Smooth muscle cell (in vitro differentiated cells): ENCODE measurements at regions not wholly inside any gene's neighbourhood (a gene's known extent, or its start where the extent isn't known, plus 50 kb on each side); places are given as distances from the start of the nearest gene placed in this dataset.
A peak's percentile ranks its signal among the peaks of the same experiment; 100 is the strongest.

Experiments
- DNase-seq: peaks from one replicate; lab custom pipeline; 2025; ENCODE audit not compliant: unreplicated experiment; lab: John Stamatoyannopoulos, UW
- H2AFZ ChIP-seq: fragments of 200-600 bp; sonication (generic); 2 replicates; pipeline ENCODE4 v1.6.0; 2016; ENCODE audit warnings: antibody characterized with exemption, low read depth, mild to moderate bottlenecking
- H3F3A ChIP-seq: fragments of 200-600 bp; sonication (generic); 2 replicates; pipeline ENCODE4 v1.6.0; 2017; ENCODE audit warnings: antibody characterized with exemption, low read depth
- H3K27ac ChIP-seq: fragments of 200-600 bp; sonication (generic); 2 replicates; pipeline ENCODE4 v1.5.1; 2016; ENCODE audit warnings: low read depth, mild to moderate bottlenecking
- H3K27me3 ChIP-seq: fragments of 200-600 bp; sonication (generic); 2 replicates; pipeline ENCODE4 v1.6.1; 2016; ENCODE audit warnings: low read depth, mild to moderate bottlenecking
- H3K36me3 ChIP-seq: fragments of 200-600 bp; sonication (generic); 2 replicates; pipeline ENCODE4 v1.5.1; 2016; ENCODE audit warnings: low read depth
- H3K4me1 ChIP-seq: fragments of 200-600 bp; sonication (generic); 2 replicates; pipeline ENCODE4 v1.5.1; 2016; ENCODE audit warnings: low read depth
- H3K4me2 ChIP-seq: fragments of 200-600 bp; sonication (generic); 2 replicates; pipeline ENCODE4 v1.6.0; 2016; ENCODE audit warnings: mild to moderate bottlenecking
- H3K4me3 ChIP-seq: fragments of 200-600 bp; sonication (generic); 2 replicates; pipeline ENCODE4 v1.5.1; 2016; ENCODE audit warnings: mild to moderate bottlenecking
- H3K79me2 ChIP-seq: fragments of 200-600 bp; sonication (generic); 2 replicates; pipeline ENCODE4 v1.6.0; 2016; ENCODE audit warnings: low read depth, mild to moderate bottlenecking
- H3K9ac ChIP-seq: fragments of 200-600 bp; sonication (generic); 2 replicates; pipeline ENCODE4 v1.6.0; 2016; ENCODE audit warnings: low read depth
- H3K9me3 ChIP-seq: fragments of 200-600 bp; sonication (generic); replicated peaks from 2 replicates; pipeline ENCODE4 v1.5.1; 2016; ENCODE audit warnings: low read depth
- H4K20me1 ChIP-seq: fragments of 200-600 bp; sonication (generic); 2 replicates; pipeline ENCODE4 v1.6.0; 2016; ENCODE audit warnings: low read depth
- WGBS: methylation state at CpG from one replicate; pipeline ENCODE4 v1.1.7; 2016; ENCODE audit warnings: low lambda C conversion rate; 5-methylcytosine and 5-hydroxymethylcytosine counted together
- TF ChIP-seq, protein P1 (sequence below): fragments of 200-600 bp; sonication (generic); IDR thresholded peaks from 2 replicates; pipeline ENCODE4 v1.5.1; 2017; ENCODE audit warnings: borderline replicate concordance, mild to moderate bottlenecking, antibody characterized with exemption; ENCODE audit not compliant: insufficient read depth, poor library complexity, severe bottlenecking

DNA sequence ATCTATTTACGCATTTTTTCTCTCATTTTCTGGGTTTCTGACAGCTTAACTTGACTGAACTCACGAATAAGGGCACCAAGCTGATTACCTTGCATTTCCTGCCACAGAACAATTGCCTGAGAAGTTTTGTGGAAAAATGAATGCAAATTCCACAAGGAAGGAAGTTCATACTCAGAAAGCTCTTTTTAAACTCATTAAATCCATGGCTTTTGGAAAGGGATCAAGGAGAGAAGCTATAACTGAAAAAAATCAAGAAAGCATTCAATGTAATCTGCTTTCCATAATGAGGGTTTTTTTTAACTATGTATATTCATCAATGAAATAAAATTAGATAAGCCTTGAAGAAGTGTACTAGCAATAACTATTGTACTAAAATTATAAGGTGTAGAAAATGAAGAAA lies 252.5 kb downstream of the GPM6A start:
- Histone ChIP-seq H3K4me2 (no peak overlapping the region), H3F3A (no peaks in the 10 kb centered on the region), H3K4me3 (no peak overlapping the region), H3K9ac (no peak overlapping the region), H3K27ac (no peak overlapping the region), H3K36me3 (no peaks in the 10 kb centered on the region), H3K9me3 (no peaks in the 10 kb centered on the region), H2AFZ (no peak overlapping the region), H3K27me3 (no peaks in the 10 kb centered on the region), H3K4me1 (no peaks in the 10 kb centered on the region), H4K20me1 (no peaks in the 10 kb centered on the region), H3K79me2 (no peaks in the 10 kb centered on the region)
- DNase-seq = no peak
- WGBS = 88% methylated on average over 2 of the region's 2 CpGs
- TF ChIP-seq, protein P1, sequence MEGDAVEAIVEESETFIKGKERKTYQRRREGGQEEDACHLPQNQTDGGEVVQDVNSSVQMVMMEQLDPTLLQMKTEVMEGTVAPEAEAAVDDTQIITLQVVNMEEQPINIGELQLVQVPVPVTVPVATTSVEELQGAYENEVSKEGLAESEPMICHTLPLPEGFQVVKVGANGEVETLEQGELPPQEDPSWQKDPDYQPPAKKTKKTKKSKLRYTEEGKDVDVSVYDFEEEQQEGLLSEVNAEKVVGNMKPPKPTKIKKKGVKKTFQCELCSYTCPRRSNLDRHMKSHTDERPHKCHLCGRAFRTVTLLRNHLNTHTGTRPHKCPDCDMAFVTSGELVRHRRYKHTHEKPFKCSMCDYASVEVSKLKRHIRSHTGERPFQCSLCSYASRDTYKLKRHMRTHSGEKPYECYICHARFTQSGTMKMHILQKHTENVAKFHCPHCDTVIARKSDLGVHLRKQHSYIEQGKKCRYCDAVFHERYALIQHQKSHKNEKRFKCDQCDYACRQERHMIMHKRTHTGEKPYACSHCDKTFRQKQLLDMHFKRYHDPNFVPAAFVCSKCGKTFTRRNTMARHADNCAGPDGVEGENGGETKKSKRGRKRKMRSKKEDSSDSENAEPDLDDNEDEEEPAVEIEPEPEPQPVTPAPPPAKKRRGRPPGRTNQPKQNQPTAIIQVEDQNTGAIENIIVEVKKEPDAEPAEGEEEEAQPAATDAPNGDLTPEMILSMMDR = no peak

DNA sequence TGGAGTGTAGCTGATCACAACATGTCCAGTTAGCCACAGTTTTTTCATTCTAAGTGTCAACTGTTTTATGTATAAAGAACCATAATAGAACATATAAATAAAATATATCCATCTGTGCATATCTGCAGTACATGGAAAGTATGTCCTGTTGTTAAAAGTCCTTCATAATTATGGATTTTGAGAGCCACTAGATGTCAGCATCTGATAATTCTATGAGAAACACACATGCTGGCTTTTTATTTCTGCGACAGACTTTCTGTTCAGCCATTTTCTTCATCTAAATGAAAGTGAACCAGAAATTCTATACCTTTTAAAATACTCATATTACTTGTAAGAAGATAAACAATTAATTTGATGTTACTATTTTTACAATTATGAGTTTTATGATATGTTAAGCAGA lies 251.5 kb downstream of the GPM6A start:
- Histone ChIP-seq H3K4me2 (no peak overlapping the region), H3K36me3 (no peaks in the 10 kb centered on the region), H3K27me3 (no peaks in the 10 kb centered on the region), H4K20me1 (no peaks in the 10 kb centered on the region), H2AFZ (peak overlapping the region; percentile 50), H3K27ac (no peak overlapping the region), H3K79me2 (no peaks in the 10 kb centered on the region), H3K4me3 (no peak overlapping the region), H3K9ac (no peak overlapping the region), H3K9me3 (no peaks in the 10 kb centered on the region), H3F3A (no peaks in the 10 kb centered on the region), H3K4me1 (no peaks in the 10 kb centered on the region)
- 81% methylated on average over 1 of the region's 1 CpG for WGBS
- no peak for DNase-seq
- TF ChIP-seq, protein P1 = peak; percentile 39

DNA sequence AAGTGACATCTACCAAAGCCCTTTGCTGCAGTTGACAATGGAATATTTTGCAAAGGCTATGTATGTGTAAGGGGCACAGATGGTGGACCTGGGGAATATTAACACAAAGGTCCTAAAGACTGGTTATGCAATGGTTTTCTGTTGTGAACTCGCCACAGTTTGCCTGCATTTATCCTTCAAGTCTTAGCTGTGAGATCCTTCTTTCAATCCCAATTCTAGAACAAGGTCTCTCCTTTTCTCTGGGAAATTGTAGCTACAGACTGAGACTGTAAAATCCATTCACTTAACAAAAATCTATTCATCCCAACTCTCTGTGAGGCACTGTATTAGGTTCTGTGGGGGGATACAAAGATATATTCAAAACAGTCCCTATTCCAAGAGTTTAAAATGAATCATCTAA lies 250.4 kb downstream of the GPM6A start:
- TF ChIP-seq, protein P1 = no peak
- Histone ChIP-seq H3F3A (no peaks in the 10 kb centered on the region), H3K27ac (no peak overlapping the region), H4K20me1 (no peaks in the 10 kb centered on the region), H2AFZ (no peak overlapping the region), H3K36me3 (no peaks in the 10 kb centered on the region), H3K9me3 (no peaks in the 10 kb centered on the region), H3K4me2 (no peak overlapping the region), H3K4me1 (no peaks in the 10 kb centered on the region), H3K79me2 (no peaks in the 10 kb centered on the region), H3K9ac (no peak overlapping the region), H3K4me3 (no peak overlapping the region), H3K27me3 (no peaks in the 10 kb centered on the region)
- WGBS = 74% methylated on average over 1 of the region's 1 CpG
- DNase-seq = no peak

DNA sequence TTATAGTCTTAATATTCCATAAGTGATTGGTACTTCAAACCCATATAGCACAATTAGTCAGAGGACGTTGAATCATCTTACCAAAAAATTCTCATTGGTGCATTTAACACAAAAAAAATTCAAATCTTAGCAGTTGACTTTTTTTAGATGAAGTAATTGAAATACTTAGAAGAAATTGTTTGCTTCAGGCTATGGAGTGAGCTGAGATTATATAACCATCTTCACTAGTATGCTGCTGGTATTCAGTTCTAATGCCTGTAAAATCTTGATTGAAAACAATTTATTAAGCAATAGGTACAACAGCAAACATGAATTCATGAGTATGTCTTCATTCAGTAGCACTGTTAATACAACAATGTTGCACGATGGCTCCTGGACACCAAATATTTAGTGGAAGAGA lies 250.0 kb downstream of the GPM6A start:
- H3K4me1 ChIP-seq = no peaks in the 10 kb centered on the region
- TF ChIP-seq, protein P1 = no peak
- no peak overlapping the region for H3K4me3 ChIP-seq
- H3K79me2 ChIP-seq = no peaks in the 10 kb centered on the region
- no peak for DNase-seq
- H3K4me2 ChIP-seq = no peak overlapping the region
- H3K36me3 ChIP-seq = no peaks in the 10 kb centered on the region
- no peak overlapping the region for H3K9ac ChIP-seq
- WGBS = 41% methylated on average over 2 of the region's 2 CpGs
- no peak overlapping the region for H2AFZ ChIP-seq
- H4K20me1 ChIP-seq = no peaks in the 10 kb centered on the region
- H3K27me3 ChIP-seq = no peaks in the 10 kb centered on the region
- no peak overlapping the region for H3K27ac ChIP-seq
- H3F3A ChIP-seq = no peaks in the 10 kb centered on the region
- no peaks in the 10 kb centered on the region for H3K9me3 ChIP-seq
